NCI-H345 treated with DMSO at 0.1 percent for 48 hours (cell line): ENCODE measurements at regions not wholly inside any gene's neighbourhood (a gene's known extent, or its start where the extent isn't known, plus 50 kb on each side); places are given as distances from the start of the nearest gene placed in this dataset.
"Not testable (repeated sequence)": the region's sequence is repeated elsewhere in the genome, so short reads cannot be mapped to it uniquely, and the experiment has no call there.

Experiments
- DNase-seq: peaks from one replicate; lab custom pipeline; 2025; ENCODE audit not compliant: unreplicated experiment; lab: John Stamatoyannopoulos, UW

GRCh38 chr1:72969461-72969860, 687.1 kb upstream of the NEGR1 start:
- no peak for DNase-seq

GRCh38 chr1:72954943-72955342, 672.6 kb upstream of the NEGR1 start:
- DNase-seq, result no peak

- DNase-seq, result not testable (repeated sequence)
These were observed 668.6 kb upstream of the NEGR1 start for GRCh38 chr1:72950900-72951299.

- no peak for DNase-seq
These were observed 664.7 kb upstream of the NEGR1 start for GRCh38 chr1:72946903-72947499.

GRCh38 chr1:72942008-72942407, 659.7 kb upstream of the NEGR1 start:
- DNase-seq, result no peak

- no peak for DNase-seq
These were observed 656.1 kb upstream of the NEGR1 start for GRCh38 chr1:72938408-72938807.

- DNase-seq, result no peak
These were observed 655.6 kb upstream of the NEGR1 start for GRCh38 chr1:72937905-72938304.

GRCh38 chr1:72936942-72937341, 654.6 kb upstream of the NEGR1 start:
- no peak for DNase-seq

GRCh38 chr1:72936151-72936740, 653.9 kb upstream of the NEGR1 start:
- DNase-seq, result no peak

GRCh38 chr1:72932025-72932424, 649.7 kb upstream of the NEGR1 start:
- DNase-seq, result no peak

GRCh38 chr1:72930528-72930927, 648.2 kb upstream of the NEGR1 start:
- no peak for DNase-seq

- no peak for DNase-seq
These were observed 636.6 kb upstream of the NEGR1 start for GRCh38 chr1:72918940-72919339.

GRCh38 chr1:72917920-72918319, 635.6 kb upstream of the NEGR1 start:
- no peak for DNase-seq

GRCh38 chr1:72915581-72915980, 633.2 kb upstream of the NEGR1 start:
- peak; percentile 40 for DNase-seq

GRCh38 chr1:72911656-72912055, 629.3 kb upstream of the NEGR1 start:
- DNase-seq, result no peak

- DNase-seq, result no peak
These were observed 613.9 kb upstream of the NEGR1 start for GRCh38 chr1:72896256-72896655.

GRCh38 chr1:72892461-72892860, 610.1 kb upstream of the NEGR1 start:
- DNase-seq, result no peak

- no peak for DNase-seq
These were observed 609.6 kb upstream of the NEGR1 start for GRCh38 chr1:72891976-72892375.

GRCh38 chr1:72885841-72886240, 603.5 kb upstream of the NEGR1 start:
- no peak for DNase-seq

- DNase-seq, result no peak
These were observed 602.7 kb upstream of the NEGR1 start for GRCh38 chr1:72885017-72885416.

- no peak for DNase-seq
These were observed 587.5 kb upstream of the NEGR1 start for GRCh38 chr1:72869873-72870272.

- DNase-seq, result no peak
These were observed 587.1 kb upstream of the NEGR1 start for GRCh38 chr1:72869441-72869840.

GRCh38 chr1:72851597-72851996, 569.3 kb upstream of the NEGR1 start:
- DNase-seq, result no peak
